ENCODE measurements at regions not wholly inside any gene's neighbourhood (a gene's known extent, or its start where the extent isn't known, plus 50 kb on each side); places are given as distances from the start of the nearest gene placed in this dataset.

- H4K20me1 ChIP-seq (ENCODE audit: insufficient read depth): no peaks in the 10 kb centered on the region
- H2AFZ ChIP-seq (ENCODE audit: low read depth): no peak overlapping the region
- TF ChIP-seq CTCF (conservative IDR thresholded peaks at IDR 0.05; ENCODE audit: low read depth, low read length): no peak
- no peak overlapping the region for H3K9ac ChIP-seq
- H3K36me3 ChIP-seq (ENCODE audit: insufficient read depth): no peaks in the 10 kb centered on the region
- no peak overlapping the region for H3K4me3 ChIP-seq (IDR thresholded peaks at IDR 0.05; ENCODE audit: insufficient read depth, low read depth, low read length)
- no peaks in the 10 kb centered on the region for H3K27me3 ChIP-seq (ENCODE audit: insufficient read depth, low read depth)
- no peak overlapping the region for H3K27ac ChIP-seq
- H3K79me2 ChIP-seq (ENCODE audit: insufficient read depth, low read depth): no peaks in the 10 kb centered on the region
- no peaks in the 10 kb centered on the region for H3K4me1 ChIP-seq (ENCODE audit: low read depth, poor library complexity, severe bottlenecking)
- H3K4me2 ChIP-seq: no peak overlapping the region
These were observed 178.4 kb upstream of the COL3A1 start for GRCh38 chr2:188795762-188796161.

GRCh38 chr2:188797371-188797770 is 176.8 kb upstream of the COL3A1 start:
- Histone ChIP-seq H3K36me3 (ENCODE audit: insufficient read depth) (no peaks in the 10 kb centered on the region), H2AFZ (ENCODE audit: low read depth) (no peak overlapping the region), H3K9ac (no peak overlapping the region), H3K4me1 (ENCODE audit: low read depth, poor library complexity, severe bottlenecking) (no peaks in the 10 kb centered on the region), H3K27ac (no peak overlapping the region), H3K27me3 (ENCODE audit: insufficient read depth, low read depth) (no peaks in the 10 kb centered on the region), H3K79me2 (ENCODE audit: insufficient read depth, low read depth) (no peaks in the 10 kb centered on the region), H3K4me3 (IDR thresholded peaks at IDR 0.05; ENCODE audit: insufficient read depth, low read depth, low read length) (no peak overlapping the region), H4K20me1 (ENCODE audit: insufficient read depth) (no peaks in the 10 kb centered on the region), H3K4me2 (no peak overlapping the region)
- TF ChIP-seq CTCF (conservative IDR thresholded peaks at IDR 0.05; ENCODE audit: low read depth, low read length): no peak

- no peaks in the 10 kb centered on the region for H3K4me1 ChIP-seq (ENCODE audit: low read depth, poor library complexity, severe bottlenecking)
- no peak overlapping the region for H3K4me3 ChIP-seq (IDR thresholded peaks at IDR 0.05; ENCODE audit: insufficient read depth, low read depth, low read length)
- H3K27ac ChIP-seq: no peak overlapping the region
- no peak overlapping the region for H3K9ac ChIP-seq
- no peak overlapping the region for H3K4me2 ChIP-seq
- H3K36me3 ChIP-seq (ENCODE audit: insufficient read depth): no peaks in the 10 kb centered on the region
- TF ChIP-seq CTCF (conservative IDR thresholded peaks at IDR 0.05; ENCODE audit: low read depth, low read length): no peak
- H3K79me2 ChIP-seq (ENCODE audit: insufficient read depth, low read depth): no peaks in the 10 kb centered on the region
- H3K27me3 ChIP-seq (ENCODE audit: insufficient read depth, low read depth): no peaks in the 10 kb centered on the region
- no peaks in the 10 kb centered on the region for H4K20me1 ChIP-seq (ENCODE audit: insufficient read depth)
- H2AFZ ChIP-seq (ENCODE audit: low read depth): no peak overlapping the region
These were observed 176.0 kb upstream of the COL3A1 start for GRCh38 chr2:188798159-188798558.

- Histone ChIP-seq H3K27me3 (ENCODE audit: insufficient read depth, low read depth) (no peaks in the 10 kb centered on the region), H3K27ac (no peak overlapping the region), H2AFZ (ENCODE audit: low read depth) (no peak overlapping the region), H4K20me1 (ENCODE audit: insufficient read depth) (no peaks in the 10 kb centered on the region), H3K36me3 (ENCODE audit: insufficient read depth) (no peaks in the 10 kb centered on the region), H3K4me3 (IDR thresholded peaks at IDR 0.05; ENCODE audit: insufficient read depth, low read depth, low read length) (no peak overlapping the region), H3K9ac (no peak overlapping the region), H3K4me1 (ENCODE audit: low read depth, poor library complexity, severe bottlenecking) (no peaks in the 10 kb centered on the region), H3K79me2 (ENCODE audit: insufficient read depth, low read depth) (no peaks in the 10 kb centered on the region), H3K4me2 (no peak overlapping the region)
- no peak for TF ChIP-seq CTCF (conservative IDR thresholded peaks at IDR 0.05; ENCODE audit: low read depth, low read length)
These were observed 169.0 kb upstream of the COL3A1 start for GRCh38 chr2:188805219-188805618.

GRCh38 chr2:188808947-188809355 is 165.2 kb upstream of the COL3A1 start:
- no peaks in the 10 kb centered on the region for H3K36me3 ChIP-seq (ENCODE audit: insufficient read depth)
- H3K4me2 ChIP-seq: no peak overlapping the region
- no peaks in the 10 kb centered on the region for H4K20me1 ChIP-seq (ENCODE audit: insufficient read depth)
- no peak for TF ChIP-seq CTCF (conservative IDR thresholded peaks at IDR 0.05; ENCODE audit: low read depth, low read length)
- no peak overlapping the region for H3K27ac ChIP-seq
- H3K9ac ChIP-seq: no peak overlapping the region
- H2AFZ ChIP-seq (ENCODE audit: low read depth): no peak overlapping the region
- H3K4me1 ChIP-seq (ENCODE audit: low read depth, poor library complexity, severe bottlenecking): no peaks in the 10 kb centered on the region
- no peaks in the 10 kb centered on the region for H3K79me2 ChIP-seq (ENCODE audit: insufficient read depth, low read depth)
- no peaks in the 10 kb centered on the region for H3K27me3 ChIP-seq (ENCODE audit: insufficient read depth, low read depth)
- no peak overlapping the region for H3K4me3 ChIP-seq (IDR thresholded peaks at IDR 0.05; ENCODE audit: insufficient read depth, low read depth, low read length)

Data from KMS-11 (cell line).